Effector CD4-positive, alpha-beta T cell (primary cell): ENCODE measurements at regions not wholly inside any gene's neighbourhood (a gene's known extent, or its start where the extent isn't known, plus 50 kb on each side); places are given as distances from the start of the nearest gene placed in this dataset.

Experiments
- DNase-seq: peaks from one replicate; pipeline ENCODE4 v3.0.0-alpha.2; 2020

GRCh38 chr15:95910643-95911212, 419.8 kb upstream of the NR2F2 start:
- no peak for DNase-seq

- DNase-seq = no peak
Measured at GRCh38 chr15:95911570-95912279, 418.8 kb upstream of the NR2F2 start.

DNA sequence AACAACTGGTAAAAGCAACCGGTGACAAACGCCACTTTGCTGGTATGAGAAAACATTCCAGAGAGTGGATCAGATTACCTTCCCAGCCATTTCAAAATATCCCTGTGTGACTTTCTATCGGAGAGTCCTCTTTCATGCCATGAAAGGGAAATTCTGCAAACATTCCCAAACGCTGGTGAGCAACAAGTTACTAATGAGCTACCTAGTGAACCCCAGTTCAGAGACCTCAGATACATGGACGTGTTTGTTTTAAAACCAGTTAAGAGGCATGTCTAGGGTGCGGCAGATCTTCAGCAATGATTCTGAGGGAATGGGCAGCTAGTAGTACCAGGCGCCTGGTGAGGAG, 418.2 kb upstream of the NR2F2 start:
- DNase-seq = no peak

DNA sequence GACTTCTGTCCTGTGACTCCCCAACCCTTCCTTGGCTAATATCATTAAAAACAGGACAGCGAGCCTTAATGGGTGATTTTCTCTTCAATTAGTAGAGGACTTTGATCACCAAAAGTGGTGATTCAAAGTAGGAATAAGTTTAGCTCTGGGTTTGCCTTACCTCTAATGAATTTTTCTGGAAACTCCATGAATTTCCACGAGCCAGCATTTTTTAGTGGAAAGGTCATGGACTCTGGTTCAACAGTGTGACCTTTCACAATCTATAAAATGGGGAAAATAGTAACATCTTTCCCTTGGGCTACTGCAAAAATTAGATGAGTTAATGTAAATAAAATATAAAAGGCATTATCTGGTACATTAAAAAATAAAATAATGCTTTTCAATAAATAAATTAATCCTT, 417.8 kb upstream of the NR2F2 start:
- no peak for DNase-seq

DNA sequence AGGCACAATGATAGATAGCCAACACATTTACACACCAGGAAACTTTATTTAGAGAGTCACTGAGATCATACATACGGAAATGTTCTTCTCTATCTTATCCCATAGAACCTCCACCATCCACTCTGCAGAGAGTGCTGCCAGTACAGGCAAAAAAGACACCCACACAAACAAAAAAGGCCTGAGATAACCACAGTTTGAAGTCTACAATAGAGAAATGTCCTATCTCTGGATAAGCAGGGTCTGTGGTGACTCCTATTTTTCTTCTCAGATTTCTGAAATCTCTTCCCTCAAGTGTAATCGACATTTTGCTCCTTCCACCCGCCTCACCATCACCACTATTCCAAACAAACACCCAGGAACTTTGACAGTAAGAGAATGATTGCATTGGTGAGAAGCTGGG, 413.9 kb upstream of the NR2F2 start:
- no peak for DNase-seq

DNA sequence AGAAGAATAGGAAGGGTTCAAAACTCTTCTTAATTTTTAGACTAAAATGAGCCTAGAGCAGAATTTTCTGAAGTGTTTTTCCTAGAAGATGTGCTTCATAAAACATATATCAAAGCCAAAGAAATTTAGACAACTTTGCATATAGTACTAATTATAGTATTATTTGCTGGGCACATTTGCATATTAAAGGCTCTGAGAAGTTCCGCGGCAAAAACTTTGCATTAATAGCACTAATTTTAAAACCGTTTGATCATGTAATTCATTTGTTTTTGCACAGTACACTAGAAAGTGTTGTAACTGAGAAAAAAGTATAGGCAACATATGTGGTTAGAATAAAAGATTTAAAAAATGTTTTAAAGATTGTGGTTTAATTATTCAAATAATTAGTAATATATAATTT, 412.0 kb upstream of the NR2F2 start:
- DNase-seq = no peak

DNA sequence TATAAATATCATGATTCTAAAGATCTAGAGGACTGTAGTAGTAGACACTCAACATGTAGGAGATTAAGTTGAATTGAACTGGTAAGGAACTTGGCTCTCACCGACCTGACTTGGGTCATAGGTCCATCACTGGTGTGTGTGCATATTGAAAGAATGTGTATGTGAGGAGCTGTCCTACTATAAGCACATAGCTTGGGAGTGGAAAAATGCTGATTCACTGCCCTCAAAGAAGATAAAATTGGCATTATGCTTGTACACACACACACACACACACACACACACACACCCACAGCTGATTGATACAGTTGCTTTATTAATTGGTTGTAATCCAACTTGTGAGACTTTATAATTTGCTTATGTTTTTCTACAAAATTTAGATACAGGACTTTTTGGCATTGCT, 411.0 kb upstream of the NR2F2 start:
- DNase-seq = no peak

GRCh38 chr15:95921404-95921803, 409.1 kb upstream of the NR2F2 start:
- no peak for DNase-seq

- no peak for DNase-seq
Measured at GRCh38 chr15:95922431-95922830, 408.1 kb upstream of the NR2F2 start.

- no peak for DNase-seq
Measured at GRCh38 chr15:95923792-95924191, 406.7 kb upstream of the NR2F2 start.

- no peak for DNase-seq
Measured at GRCh38 chr15:95928822-95929221, 401.7 kb upstream of the NR2F2 start.

DNA sequence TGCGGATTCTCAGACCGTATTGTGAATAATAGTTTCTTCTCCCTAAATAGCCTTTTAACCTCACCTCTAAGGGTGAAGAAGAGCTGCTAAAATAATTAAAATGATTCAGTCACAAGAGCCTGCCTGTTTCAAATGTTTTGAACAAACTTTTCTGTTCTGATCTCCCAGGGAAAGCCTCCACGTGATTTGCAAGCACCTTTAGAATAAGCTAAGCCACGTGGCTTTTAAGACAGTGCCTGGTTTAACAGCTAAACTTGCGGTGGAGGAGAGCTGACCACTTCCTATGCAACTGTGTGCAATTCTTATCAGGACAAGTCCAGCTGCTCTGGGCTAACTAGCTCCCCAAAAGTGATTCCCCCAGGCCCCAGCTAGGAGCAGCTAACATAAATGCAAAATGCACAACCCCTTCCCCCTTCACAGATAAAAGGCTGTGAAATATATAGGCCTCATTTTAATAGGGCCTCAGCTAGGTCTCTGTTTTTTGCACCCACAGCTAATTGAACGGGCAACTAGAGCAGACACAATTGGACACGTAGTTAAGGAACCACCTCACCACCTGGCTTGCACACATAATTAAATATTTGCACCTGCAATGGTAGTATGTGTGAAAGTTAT, 401.2 kb upstream of the NR2F2 start:
- no peak for DNase-seq

GRCh38 chr15:95930659-95931375, 399.7 kb upstream of the NR2F2 start:
- DNase-seq = no peak

DNA sequence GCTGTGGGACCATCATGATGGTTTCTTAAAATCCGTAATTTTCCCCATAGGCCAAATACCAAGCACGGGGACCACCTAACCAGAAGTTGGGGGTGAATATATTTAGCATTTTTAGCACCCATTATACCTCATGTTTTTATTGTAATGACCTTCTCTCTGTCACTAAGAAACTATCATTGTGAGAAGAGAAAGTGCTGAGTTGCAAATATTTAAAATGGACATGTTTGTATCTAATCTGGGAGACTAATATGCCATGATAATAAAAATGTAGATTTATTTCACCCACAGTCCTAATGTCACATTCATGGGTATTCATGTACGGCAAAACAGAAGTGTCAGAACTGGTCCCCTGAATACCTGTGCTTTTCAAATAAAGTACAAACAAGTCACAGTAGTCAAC, 398.9 kb upstream of the NR2F2 start:
- no peak for DNase-seq

- DNase-seq = no peak
Measured at GRCh38 chr15:95932141-95932540, 398.4 kb upstream of the NR2F2 start.

- no peak for DNase-seq
Measured at GRCh38 chr15:95932676-95933075, 397.8 kb upstream of the NR2F2 start.

DNA sequence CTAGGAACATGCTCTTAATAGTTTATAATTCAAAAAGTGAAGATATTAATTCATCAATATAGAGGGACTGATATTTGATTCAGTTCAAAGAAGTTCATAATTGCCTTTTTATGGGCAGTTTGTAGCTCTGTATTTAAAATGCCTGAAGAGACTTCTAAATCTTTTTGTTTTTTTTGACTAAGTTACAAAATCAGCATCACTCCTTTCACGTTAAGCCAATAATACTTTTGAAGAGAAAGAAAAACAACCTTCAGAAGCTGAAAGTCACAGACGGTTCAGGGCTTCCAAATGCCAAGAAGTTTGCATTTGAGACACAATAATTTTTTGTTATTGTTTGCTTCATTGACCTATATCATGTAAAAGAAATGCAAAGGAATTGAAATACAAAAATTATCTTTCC, 394.6 kb upstream of the NR2F2 start:
- no peak for DNase-seq

DNA sequence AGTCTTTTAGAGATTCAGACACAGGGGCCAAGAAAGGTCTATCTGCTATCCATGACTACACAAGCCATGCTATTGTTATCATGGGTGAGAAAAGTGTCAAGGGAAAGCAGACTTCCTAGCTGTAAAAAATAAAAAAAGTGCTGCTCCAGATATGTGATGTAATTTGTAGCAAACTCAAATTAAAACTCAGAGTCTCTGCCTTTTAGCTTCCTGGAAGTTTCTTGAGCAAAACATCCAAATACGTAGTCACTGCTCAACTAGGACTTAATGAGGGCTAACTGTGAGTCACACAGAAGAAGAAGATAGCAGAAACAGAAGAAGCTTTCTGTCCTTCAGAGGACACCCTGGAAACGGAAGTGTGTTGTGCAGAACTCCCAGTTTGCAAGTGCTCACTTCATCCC, 393.4 kb upstream of the NR2F2 start:
- no peak for DNase-seq

DNA sequence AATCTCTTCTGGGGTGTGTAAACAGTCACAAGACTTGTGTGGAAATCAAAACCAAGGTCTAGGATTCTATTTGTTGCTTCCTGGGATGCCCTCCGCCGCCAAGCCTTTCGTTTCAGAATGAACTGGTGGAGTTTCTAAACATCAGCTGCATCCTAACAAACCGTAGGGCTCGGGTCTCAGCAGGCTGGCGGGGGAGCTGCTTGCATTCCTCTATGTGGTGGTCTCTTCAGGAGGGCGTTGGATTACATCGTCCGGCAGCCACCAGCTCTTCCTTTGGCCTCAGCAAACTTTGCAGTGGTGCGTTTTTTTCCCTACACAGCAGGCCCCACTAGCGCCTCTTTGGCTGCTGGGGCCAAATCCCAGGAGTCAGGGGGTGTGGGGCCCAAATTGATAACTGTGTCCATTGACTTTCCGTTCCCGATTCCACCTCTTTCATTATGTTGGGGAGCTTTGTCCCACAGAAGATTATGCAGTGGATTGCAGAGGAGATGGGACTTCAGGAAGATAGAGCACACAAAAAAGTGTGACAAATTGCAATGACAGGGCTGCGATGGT, 390.0 kb upstream of the NR2F2 start:
- DNase-seq = no peak

- no peak for DNase-seq
Measured at GRCh38 chr15:95944193-95944592, 386.3 kb upstream of the NR2F2 start.

DNA sequence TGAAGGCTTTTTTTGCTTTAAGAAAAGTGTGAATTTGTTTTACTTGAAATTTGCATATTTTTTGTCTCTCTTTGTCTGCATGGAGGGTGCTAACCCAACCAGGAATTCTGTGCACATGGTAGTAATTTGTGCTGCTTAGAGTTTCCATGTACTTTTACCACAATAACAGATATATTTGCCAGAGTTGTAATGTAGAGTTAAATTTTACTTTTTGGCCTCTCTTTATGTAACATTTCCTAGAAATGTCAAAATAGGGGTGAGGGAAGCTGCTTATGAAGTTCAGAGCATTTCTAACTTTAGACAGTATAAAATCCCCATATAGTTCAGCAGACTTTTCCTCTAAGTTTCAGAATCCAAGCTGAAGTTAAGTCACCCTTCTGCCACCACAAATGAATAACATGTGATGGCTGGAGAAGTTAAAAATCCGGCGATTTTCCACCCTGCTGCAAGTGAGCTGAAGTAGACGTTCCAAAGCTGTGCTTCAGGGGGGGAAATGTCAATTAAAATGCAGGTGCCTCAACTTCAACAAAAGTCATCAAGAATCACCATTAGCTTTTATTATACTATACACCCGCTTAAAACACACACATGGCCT, 385.7 kb upstream of the NR2F2 start:
- DNase-seq = no peak

DNA sequence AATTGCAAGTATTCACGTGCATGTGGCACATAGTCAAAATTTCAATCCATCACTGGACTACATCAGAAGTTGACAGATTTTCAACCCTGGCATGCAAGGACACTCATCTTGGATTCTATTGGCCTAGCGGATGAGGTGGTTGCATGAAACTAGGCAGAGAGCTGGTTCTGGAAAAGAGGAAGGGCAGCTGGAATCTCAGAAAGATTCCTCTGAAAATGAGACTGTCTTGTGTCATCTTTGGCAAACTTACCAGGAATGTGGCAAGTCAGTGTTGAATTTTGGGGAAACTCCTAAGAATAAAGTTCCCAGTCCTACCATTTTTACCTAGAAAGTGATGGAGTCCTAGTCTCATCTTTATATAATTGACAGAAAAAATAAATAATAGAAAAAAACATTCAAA, 384.3 kb upstream of the NR2F2 start:
- no peak for DNase-seq

DNA sequence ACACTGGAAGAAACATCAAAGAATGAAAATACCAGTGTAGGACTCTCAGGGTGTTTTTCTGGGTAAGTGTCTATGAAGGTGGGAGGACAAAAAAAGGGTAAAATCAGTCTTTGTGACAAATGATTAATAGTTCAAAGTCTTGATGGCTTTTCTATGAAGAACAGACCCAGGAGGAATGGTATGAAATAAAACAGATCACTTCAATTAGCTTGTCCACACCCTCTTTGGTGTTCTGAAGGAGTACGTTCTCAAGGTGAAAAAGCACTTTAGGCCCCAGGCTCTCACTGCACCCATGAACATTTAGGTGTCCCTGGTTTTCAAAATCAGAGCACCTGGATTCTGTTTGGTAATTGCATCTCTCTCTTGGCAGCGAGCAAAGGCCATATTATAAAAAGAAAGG, 383.6 kb upstream of the NR2F2 start:
- no peak for DNase-seq
